Astrocyte of the cerebellum (primary cell): ENCODE measurements at regions not wholly inside any gene's neighbourhood (a gene's known extent, or its start where the extent isn't known, plus 50 kb on each side); places are given as distances from the start of the nearest gene placed in this dataset.
"Not testable (repeated sequence)": the region's sequence is repeated elsewhere in the genome, so short reads cannot be mapped to it uniquely, and the experiment has no call there.

Source experiments
- DNase-seq: peaks from one replicate; pipeline ENCODE4 v3.0.0-alpha.2; 2011; ENCODE audit warnings: low read depth
- H3K4me3 ChIP-seq: 2 replicates; pipeline ENCODE4 v1.5.1; 2011; ENCODE audit warnings: mild to moderate bottlenecking, low read depth, low read length, moderate library complexity
- CTCF ChIP-seq: IDR thresholded peaks from 2 replicates; pipeline ENCODE4 v1.5.1; 2012; ENCODE audit warnings: low read length, low read depth, moderate library complexity, mild to moderate bottlenecking; ENCODE audit errors: missing control alignments
- in situ Hi-C: cut with HindIII; loops from 2 replicates; pipeline ENCODE4 v1.10.0; 2017; ENCODE audit warnings: low sequenced_read_pairs

GRCh38 chr6:169085466-169085865 is 168.2 kb downstream of the THBS2 start:
- no peak overlapping the region for H3K4me3 ChIP-seq
- in situ Hi-C loops: no loop called here
- no peak for DNase-seq
- no peak for TF ChIP-seq CTCF

GRCh38 chr6:169084557-169084956 is 169.1 kb downstream of the THBS2 start:
- H3K4me3 ChIP-seq, in situ Hi-C loops, DNase-seq: not testable (repeated sequence)

GRCh38 chr6:169084067-169084466 is 169.6 kb downstream of the THBS2 start:
- TF ChIP-seq CTCF: no peak
- H3K4me3 ChIP-seq: no peak overlapping the region
- DNase-seq: no peak
- in situ Hi-C loops: no loop called here

GRCh38 chr6:169083508-169083874 is 170.2 kb downstream of the THBS2 start:
- no peak for TF ChIP-seq CTCF
- in situ Hi-C loops: no loop called here
- no peak for DNase-seq
- no peak overlapping the region for H3K4me3 ChIP-seq

GRCh38 chr6:169082817-169083507 is 170.7 kb downstream of the THBS2 start:
- no peak overlapping the region for H3K4me3 ChIP-seq
- in situ Hi-C loops: no loop called here
- no peak for TF ChIP-seq CTCF
- DNase-seq: no peak

- in situ Hi-C loops: no loop called here
- no peak overlapping the region for H3K4me3 ChIP-seq
- DNase-seq: no peak
- no peak for TF ChIP-seq CTCF
Measured at GRCh38 chr6:169082093-169082492, 171.6 kb downstream of the THBS2 start.

GRCh38 chr6:169081248-169081647 is 172.4 kb downstream of the THBS2 start:
- no peak overlapping the region for H3K4me3 ChIP-seq
- no peak for DNase-seq
- in situ Hi-C loops: no loop called here
- no peak for TF ChIP-seq CTCF
